GM10248 (cell line): ENCODE measurements at regions not wholly inside any gene's neighbourhood (a gene's known extent, or its start where the extent isn't known, plus 50 kb on each side); places are given as distances from the start of the nearest gene placed in this dataset.

ENCODE experiments used
- CTCF ChIA-PET: fragments of 300-600 bp; sonication (Branson Sonifier 250); formaldehyde crosslinking; extraction: SDS; loops from one replicate; lab custom pipeline; 2021; ENCODE audit warnings: antibody characterized with exemption; lab: Yijun Ruan, JAX
- POLR2A ChIA-PET: fragments of 350-650 bp; sonication (Branson Sonifier 250); formaldehyde crosslinking; extraction: SDS; loops from one replicate; lab custom pipeline; 2020; ENCODE audit warnings: antibody characterized with exemption; lab: Yijun Ruan, JAX
- DNase-seq: peaks from one replicate; pipeline ENCODE4 v3.0.0; 2012; ENCODE audit errors: extremely low spot score
- TF ChIP-seq, protein P1 (sequence below): IDR thresholded peaks from 2 replicates; pipeline ENCODE4 v1.5.1; 2012; ENCODE audit warnings: mild to moderate bottlenecking, low read depth; ENCODE audit errors: extremely low read depth, missing control alignments, control extremely low read depth

DNA sequence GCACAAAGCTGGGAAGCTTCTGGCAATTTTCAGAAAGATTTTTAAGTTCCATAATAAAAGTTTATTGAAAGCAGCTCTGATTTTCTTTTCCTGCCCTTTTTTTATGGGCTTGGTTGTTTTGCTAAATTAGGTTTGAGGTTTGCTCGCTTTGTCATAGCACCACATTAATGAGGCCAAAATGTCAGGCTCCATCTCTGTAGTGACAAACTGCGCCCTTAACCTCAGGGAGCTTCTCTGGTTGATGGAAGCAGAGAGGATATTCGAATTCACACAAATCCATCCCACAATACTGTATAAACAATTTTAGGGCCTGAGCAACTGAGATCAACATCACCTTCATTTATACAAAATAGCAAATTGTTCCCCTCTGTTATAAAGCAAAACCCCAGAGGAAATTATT, 342.6 kb upstream of the TMPO start:
- DNase-seq = no peak
- TF ChIP-seq, protein P1, sequence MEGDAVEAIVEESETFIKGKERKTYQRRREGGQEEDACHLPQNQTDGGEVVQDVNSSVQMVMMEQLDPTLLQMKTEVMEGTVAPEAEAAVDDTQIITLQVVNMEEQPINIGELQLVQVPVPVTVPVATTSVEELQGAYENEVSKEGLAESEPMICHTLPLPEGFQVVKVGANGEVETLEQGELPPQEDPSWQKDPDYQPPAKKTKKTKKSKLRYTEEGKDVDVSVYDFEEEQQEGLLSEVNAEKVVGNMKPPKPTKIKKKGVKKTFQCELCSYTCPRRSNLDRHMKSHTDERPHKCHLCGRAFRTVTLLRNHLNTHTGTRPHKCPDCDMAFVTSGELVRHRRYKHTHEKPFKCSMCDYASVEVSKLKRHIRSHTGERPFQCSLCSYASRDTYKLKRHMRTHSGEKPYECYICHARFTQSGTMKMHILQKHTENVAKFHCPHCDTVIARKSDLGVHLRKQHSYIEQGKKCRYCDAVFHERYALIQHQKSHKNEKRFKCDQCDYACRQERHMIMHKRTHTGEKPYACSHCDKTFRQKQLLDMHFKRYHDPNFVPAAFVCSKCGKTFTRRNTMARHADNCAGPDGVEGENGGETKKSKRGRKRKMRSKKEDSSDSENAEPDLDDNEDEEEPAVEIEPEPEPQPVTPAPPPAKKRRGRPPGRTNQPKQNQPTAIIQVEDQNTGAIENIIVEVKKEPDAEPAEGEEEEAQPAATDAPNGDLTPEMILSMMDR = no peak
- ChIA-PET CTCF (interaction anchor here (1.4 to 1.7 kb wide), 2 partner anchors 9 to 12 kb away, joined by 3 read pairs; no protein-coding TSS in a partner anchor), POLR2A (no interaction called here)

DNA sequence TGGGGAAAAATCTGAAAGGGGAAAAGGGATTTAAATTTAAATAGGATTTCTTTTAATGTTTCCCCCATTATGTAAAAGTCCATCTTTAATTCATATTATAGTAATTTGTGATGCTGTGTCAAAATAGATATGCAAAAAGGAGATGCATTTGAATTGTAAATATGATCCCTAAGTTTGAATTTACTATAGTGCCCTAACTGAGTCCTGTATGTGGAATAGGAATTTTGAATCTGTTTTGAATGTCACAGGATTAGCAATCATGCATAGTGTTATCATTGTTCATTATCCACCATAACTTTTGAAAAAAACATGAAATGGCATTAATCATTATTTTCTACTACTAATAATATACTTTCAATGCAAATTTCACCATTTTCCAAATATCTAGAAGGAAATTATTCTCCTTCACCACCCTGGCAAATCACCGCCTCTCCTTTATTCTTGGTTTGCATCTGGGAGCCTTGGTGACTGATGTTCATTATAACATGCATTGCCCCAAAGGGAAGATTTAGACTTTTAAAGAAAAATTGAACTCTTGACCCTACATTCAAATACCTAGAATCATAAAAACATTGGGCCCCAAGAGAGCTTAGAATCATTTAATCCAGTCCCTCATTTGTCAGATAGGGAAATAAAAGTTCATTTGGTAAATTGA, 341.5 kb upstream of the TMPO start:
- POLR2A ChIA-PET = no interaction called here
- CTCF ChIA-PET = interaction anchor here (0.7 to 1.5 kb wide), 4 partner anchors 9 to 16 kb away, joined by 3 to 5 read pairs (median 4); no protein-coding TSS in a partner anchor
- TF ChIP-seq, protein P1 = no peak
- no peak for DNase-seq

DNA sequence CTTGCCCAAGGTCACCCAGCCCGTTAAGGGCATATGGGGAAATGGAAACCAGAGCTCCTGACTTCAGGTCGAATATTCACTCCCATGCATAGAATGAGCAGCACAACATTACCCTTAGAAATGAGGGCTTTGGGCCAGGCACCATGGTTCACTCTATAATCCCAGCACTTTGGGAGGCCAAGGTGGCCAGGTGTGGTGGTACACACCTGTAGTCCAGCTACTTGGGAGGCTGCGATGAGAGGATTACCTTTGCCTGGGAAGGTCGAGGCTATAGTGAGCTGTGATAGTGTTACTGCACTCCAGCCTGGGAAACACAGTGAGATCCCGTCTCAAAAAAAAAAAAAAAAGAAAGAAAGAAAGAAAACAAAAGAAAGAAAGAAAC, 341.0 kb upstream of the TMPO start:
- ChIA-PET CTCF (interaction anchor here (0.7 to 1.5 kb wide), 5 partner anchors 8 to 16 kb away, joined by 3 to 5 read pairs (median 3); no protein-coding TSS in a partner anchor), POLR2A (no interaction called here)
- TF ChIP-seq, protein P1 = no peak
- DNase-seq = no peak

DNA sequence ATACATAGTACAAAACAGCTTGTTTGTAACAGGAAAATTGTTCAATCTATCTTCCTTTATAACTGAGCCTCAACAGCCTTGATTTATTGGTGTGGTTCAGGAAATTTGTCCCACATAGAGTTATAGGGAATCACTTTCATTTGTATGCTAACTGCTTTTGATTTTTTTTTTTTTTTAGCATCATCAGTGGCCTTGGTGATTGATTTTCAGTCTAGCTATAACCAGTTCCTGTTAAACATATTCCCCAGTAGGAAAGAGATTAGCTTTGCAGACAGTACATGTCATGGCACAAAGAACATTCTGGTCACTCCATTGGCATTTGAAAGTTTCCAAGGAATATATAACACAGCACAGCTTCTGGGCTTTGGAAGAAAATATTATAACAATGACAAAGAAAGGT, 337.3 kb upstream of the TMPO start:
- TF ChIP-seq, protein P1 = no peak
- ChIA-PET POLR2A (no interaction called here), CTCF (interaction anchor here (1.1 kb wide), 1 partner anchor 12 kb away, joined by 3 read pairs; no protein-coding TSS in a partner anchor)
- DNase-seq = no peak

DNA sequence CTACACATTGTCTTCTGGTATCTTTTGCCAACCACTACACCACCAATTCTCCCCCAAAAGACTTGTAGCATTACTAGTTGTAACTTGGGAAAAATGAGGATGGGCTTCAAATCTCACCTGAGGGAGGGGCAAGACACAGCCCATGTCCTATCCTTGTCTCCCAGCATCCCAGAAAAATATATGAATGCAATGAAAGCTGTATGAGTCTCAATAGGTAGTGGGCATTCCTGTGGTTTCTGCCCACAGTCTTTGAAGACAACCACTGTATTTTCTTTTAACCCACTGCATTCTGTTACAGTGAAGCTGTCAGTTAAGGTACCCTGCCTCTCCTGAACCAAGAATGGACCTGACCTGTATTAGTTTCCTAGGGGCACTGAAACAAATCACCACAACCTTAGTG, 336.2 kb upstream of the TMPO start:
- DNase-seq = no peak
- POLR2A ChIA-PET = no interaction called here
- TF ChIP-seq, protein P1 = no peak
- CTCF ChIA-PET = interaction anchor here (1.5 kb wide), 1 partner anchor 16 kb away, joined by 3 read pairs; no protein-coding TSS in a partner anchor

DNA sequence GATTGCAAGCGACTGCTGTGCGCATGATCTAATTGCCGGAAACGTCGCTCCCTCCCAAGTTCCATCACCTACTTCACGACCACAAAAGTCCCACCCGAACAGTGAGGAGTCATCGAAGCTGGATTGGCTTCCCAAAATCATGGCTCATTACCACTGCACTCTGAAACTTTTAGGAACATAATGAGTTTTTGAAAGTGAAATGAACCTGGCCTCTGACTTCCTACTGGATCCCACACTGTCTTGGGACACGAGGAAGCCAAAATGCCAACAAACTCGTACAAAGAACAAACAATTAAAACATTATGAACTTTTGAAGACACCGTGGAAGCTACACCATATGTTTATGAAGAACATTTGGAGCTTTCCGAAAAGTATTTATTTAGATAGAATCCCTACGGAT, 334.8 kb upstream of the TMPO start:
- CTCF ChIA-PET = interaction anchor here (1.5 kb wide), 1 partner anchor 14 kb away, joined by 3 read pairs; no protein-coding TSS in a partner anchor
- DNase-seq = no peak
- POLR2A ChIA-PET = no interaction called here
- TF ChIP-seq, protein P1 = no peak
